Activated CD8-positive, alpha-beta memory T cell treated with anti-CD3 and anti-CD28 coated beads, Interleukin-2, amount 50 U/mL, for 4 hours (primary cell): ENCODE measurements at regions not wholly inside any gene's neighbourhood (a gene's known extent, or its start where the extent isn't known, plus 50 kb on each side); places are given as distances from the start of the nearest gene placed in this dataset.
"Not testable (repeated sequence)": the region's sequence is repeated elsewhere in the genome, so short reads cannot be mapped to it uniquely, and the experiment has no call there.

Experiments
- DNase-seq: peaks from one replicate; pipeline ENCODE4 v3.0.0-alpha.2; 2020

GRCh38 chr4:20122198-20122988 is 129.3 kb upstream of the SLIT2 start:
- no peak for DNase-seq

DNA sequence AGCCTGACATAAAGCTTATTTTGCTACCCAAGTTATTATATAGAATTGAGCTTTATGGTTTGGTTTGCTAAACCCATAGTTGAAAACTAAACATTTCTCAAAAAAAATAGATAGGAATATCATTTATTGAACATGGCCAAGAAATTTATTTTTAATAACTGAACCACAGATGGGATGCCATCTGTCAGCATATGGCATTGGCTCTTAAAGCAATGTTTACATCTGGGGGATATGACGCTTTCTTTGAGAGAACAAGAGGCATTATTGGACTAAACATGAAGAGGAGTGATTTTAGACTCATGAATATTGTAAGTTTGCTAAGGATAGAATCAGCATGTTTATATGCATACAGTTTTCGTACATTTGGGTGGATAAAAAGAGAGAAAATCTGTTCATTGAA is 132.6 kb upstream of the SLIT2 start:
- no peak for DNase-seq

DNA sequence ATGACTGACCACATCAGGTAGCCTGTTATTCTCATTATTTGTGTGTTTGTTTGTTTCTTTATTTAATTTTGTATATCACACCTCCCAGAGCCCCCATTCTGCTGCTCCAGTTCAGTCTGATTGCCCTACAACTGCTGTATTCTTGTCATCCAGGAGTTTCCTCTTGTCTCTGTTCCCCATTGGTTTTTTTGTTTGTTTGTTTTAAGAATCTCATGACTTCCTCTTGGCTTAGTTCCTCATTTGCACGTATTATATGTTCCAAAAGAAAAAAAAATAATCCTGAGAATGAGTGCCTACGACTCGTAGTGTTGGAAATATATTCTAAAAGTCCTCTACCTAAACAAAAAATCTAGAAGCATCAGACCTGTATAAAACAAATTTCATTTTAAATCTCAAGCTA is 142.3 kb upstream of the SLIT2 start:
- no peak for DNase-seq

- no peak for DNase-seq
These were observed 144.8 kb upstream of the SLIT2 start for GRCh38 chr4:20106921-20107320.

DNA sequence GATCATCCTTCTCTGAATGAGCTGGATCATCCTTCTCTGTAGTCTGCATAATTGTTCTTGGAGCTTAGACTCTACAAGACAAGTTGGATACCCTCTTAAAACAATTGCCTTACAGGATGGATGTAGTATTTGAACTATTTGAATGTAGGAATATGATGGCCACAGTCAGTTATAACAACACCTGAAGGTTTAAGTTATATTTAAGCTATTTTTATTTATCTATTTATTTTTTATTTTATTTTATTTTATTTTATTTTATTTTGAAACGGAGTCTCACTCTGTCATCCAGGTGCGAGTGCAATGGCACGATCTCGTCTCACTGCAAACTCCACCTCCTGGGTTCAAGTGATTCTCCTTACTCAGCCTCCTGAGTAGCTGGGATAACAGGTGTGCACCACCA is 149.9 kb upstream of the SLIT2 start:
- DNase-seq, result no peak

DNA sequence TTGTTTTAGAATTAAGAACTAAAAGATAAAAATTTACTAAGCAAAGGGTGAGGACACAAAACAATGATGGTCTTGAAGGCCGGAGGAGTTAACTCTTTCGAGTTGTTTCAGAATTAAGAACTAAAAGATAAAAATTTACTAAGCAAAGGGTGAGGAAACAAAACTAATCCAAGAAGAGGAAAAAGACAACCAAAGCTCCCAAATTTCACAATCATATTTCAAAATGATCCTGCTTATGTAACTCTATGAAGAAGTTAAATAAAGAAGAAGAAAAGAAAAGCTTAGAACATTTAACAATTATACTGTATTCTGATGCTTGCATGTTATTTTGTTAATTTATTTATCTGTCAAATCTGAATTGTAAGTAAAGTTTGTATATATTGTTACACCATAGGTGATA is 154.8 kb upstream of the SLIT2 start:
- no peak for DNase-seq

GRCh38 chr4:20095805-20096541 is 155.7 kb upstream of the SLIT2 start:
- no peak for DNase-seq

- no peak for DNase-seq
These were observed 159.9 kb upstream of the SLIT2 start for GRCh38 chr4:20091781-20092180.

- no peak for DNase-seq
These were observed 164.2 kb upstream of the SLIT2 start for GRCh38 chr4:20087522-20087911.

- no peak for DNase-seq
These were observed 164.7 kb upstream of the SLIT2 start for GRCh38 chr4:20086799-20087521.

DNA sequence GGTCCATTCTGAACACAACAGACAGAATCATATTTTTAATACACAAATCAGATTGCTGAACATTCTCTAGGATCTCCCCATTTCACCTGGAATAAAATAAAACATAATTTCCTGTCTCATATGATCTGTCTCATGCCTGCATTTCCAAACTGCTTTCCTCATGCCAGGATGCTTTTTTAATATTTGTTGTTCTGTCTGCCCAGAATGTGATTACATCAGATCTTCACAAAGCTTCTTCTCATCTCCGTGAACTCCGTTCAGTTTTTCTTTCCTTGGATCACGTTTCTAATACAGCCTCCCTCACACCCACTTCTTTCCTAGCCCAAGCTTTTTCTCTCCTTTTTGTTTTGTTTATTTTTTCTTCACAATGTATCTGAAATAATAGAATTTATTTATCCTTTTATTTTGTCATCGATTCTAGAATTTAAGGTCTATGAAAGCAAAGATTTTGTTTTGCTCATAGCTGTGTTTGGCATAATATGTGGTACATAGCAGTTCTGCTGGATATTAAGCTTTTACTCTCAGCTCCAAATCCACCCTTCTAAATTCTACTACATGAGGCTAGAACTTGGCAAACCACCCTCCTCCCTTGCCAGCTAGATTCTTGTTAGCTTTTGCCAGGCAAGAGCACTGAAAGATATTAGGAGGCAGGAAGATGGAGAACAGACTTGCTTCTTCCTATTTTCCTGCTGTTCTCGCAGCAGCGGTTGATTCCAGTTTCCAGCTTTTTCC is 165.5 kb upstream of the SLIT2 start:
- no peak for DNase-seq

DNA sequence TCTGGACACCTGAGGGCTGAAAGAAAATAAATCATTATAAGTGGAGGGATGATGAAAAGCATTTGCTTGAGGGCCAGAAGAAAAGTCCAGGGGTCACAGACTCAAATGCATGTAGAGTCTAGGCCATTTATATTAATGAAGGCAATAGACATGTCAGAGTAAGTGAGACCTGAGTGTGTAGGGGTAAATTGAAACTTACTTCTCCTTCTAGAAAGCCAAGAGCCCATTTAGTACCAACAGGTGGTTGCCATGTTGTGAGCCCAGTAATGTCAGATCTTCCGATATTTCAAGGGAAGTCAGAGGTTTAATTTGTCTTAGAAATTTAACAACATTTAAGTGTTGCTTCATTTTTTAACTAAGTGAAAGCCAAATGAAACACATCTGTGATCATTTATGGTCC is 166.1 kb upstream of the SLIT2 start:
- no peak for DNase-seq

DNA sequence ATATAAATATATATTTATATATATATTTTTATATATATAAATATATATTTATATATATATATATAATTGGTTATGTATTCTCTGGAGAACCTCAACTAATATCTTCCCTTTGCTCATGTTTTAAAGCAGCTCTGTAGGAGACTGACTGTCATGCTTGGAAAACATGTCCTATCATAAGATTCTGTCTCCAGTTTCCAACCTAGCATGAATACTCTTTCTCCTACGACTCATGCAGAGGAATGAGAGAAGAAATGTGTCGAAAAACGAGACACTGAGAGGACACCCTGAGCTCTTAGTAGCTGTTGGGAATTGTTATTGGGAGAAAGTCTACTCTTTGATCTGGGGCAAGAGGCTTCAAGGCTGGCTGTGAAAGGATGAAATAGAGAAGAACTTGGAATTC is 166.5 kb upstream of the SLIT2 start:
- no peak for DNase-seq

- no peak for DNase-seq
These were observed 167.2 kb upstream of the SLIT2 start for GRCh38 chr4:20084488-20084887.

DNA sequence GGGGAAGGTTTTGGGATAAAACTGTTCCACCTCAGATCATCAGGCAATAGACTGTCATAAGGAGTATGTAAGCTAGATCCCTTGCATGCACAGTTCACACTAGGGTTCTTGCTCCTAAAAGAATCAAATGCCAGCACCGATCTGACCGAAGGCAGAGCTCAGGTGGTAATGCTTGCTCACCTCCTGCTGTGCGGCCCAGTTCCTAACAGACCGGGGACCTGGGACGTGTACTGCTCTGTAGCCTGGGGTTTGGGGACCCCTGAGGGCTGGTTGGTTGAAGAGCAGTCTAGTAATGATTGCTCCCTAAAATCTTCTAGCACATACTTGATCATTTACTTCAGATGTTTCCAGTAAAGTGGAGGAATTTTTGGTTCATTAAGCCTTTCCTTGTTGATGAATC is 173.1 kb upstream of the SLIT2 start:
- DNase-seq, result no peak

- DNase-seq, result no peak
These were observed 176.3 kb upstream of the SLIT2 start for GRCh38 chr4:20075248-20075871.

GRCh38 chr4:20074450-20074849 is 177.3 kb upstream of the SLIT2 start:
- no peak for DNase-seq

GRCh38 chr4:20065952-20066351 is 185.8 kb upstream of the SLIT2 start:
- no peak for DNase-seq

DNA sequence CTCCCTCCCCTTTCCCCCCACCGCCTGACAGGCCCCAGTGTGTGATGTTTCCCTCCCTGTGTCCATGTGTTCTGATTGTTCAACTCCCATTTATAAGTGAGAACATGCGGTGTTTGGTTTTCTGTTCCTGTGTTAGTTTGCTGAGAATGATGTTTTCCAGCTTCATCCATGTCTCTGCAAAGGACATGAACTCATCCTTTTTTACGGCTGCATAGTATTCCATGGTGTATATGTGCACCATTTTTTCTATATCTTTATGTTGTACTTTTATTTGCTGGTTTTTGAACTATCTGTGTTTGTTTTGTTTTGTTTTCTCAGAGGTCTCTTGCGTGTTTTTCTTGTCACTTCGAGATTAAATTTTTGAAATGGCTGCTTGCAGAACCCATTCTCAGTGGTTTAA is 188.8 kb upstream of the SLIT2 start:
- not testable (repeated sequence) for DNase-seq

DNA sequence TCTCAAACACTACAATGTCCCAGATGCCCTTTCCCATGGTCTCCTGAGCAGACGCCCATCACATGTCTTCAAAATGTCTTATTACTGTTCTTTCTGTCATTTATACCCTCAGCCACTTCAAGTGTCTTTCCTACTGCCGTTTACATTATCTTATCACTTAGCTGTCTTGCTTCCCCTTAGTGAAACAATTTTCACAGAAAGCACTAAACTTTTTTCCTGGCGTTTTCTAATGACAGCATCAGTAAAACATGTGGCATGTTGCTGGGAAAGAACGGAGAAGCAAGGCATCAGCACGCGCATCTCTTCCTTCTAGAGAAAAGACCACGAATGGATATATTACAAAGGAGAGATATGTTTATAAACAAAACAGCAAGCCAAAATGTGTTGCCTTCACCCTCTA is 189.7 kb upstream of the SLIT2 start:
- no peak for DNase-seq

- no peak for DNase-seq
These were observed 200.9 kb upstream of the SLIT2 start for GRCh38 chr4:20050768-20051167.

DNA sequence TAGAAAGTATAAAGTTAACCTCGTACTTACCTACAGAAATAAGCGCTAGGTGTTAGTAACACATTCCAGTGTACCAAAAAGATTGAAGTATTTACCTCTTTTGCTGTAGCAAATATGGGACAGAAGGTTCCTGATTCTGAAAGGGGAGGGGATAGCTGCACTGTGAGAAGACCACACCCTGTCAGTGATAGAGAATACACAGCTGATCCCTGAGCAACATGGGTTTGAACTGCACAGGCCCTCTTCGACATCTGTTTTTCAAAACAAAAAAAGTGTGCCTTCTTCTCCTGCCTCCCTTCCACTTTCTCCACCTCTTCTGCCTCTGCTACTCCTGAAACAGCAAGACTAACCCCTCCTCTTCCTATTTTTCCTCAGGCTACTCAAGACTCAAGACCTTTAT is 201.8 kb upstream of the SLIT2 start:
- DNase-seq, result no peak
